Natural killer cell (primary cell): ENCODE measurements at regions not wholly inside any gene's neighbourhood (a gene's known extent, or its start where the extent isn't known, plus 50 kb on each side); places are given as distances from the start of the nearest gene placed in this dataset.

Experiments
- ATAC-seq, 3 donors: fragments of 150-1000 bp in 2 of 3; fragments of 200-7000 bp in 1 of 3; cut with Tn5 transposase; 1 replicate in 1 of 3; 2 replicates in 2 of 3; pipeline ENCODE4 v1.10.0; 2021; ENCODE audit warnings: mild to moderate bottlenecking in 2 of 3, moderate library complexity in 2 of 3
- DNase-seq, 2 donors: peaks; one replicate each; pipeline versions ENCODE4 v3.0.0 to v3.0.0-alpha.2; 2013 to 2021; ENCODE audit warnings: mixed read lengths in 1 of 2
- H3K27ac ChIP-seq: one replicate; pipeline ENCODE4 v1.5.1; 2013; ENCODE audit warnings: mild to moderate bottlenecking, low read length
- H3K27me3 ChIP-seq: one replicate; pipeline ENCODE4 v1.6.1; 2013; ENCODE audit warnings: low read length; ENCODE audit not compliant: control insufficient read depth, insufficient read depth
- H3K36me3 ChIP-seq: one replicate; pipeline ENCODE4 v1.6.1; 2013; ENCODE audit warnings: low read length; ENCODE audit not compliant: control insufficient read depth, insufficient read depth
- H3K4me1 ChIP-seq: one replicate; pipeline ENCODE4 v1.6.1; 2013; ENCODE audit warnings: low read length; ENCODE audit not compliant: control insufficient read depth, insufficient read depth
- H3K4me3 ChIP-seq: one replicate; pipeline ENCODE4 v1.5.1; 2013; ENCODE audit warnings: low read length
- H3K9me3 ChIP-seq: one replicate; pipeline ENCODE4 v1.6.1; 2013; ENCODE audit warnings: low read length; ENCODE audit not compliant: control insufficient read depth, insufficient read depth
- H3K27ac Mint-ChIP-seq, 2 donors: one replicate each; pipeline ENCODE4 v1.8.0; 2022; ENCODE audit warnings: mild to moderate bottlenecking in 2 of 2, mixed read lengths in 2 of 2, moderate library complexity in 1 of 2
- H3K27me3 Mint-ChIP-seq, 2 donors: one replicate each; pipeline ENCODE4 v1.8.0; 2022; ENCODE audit warnings: low read depth in 2 of 2, mixed read lengths in 2 of 2
- H3K36me3 Mint-ChIP-seq: one replicate; pipeline ENCODE4 v1.8.0; 2022; ENCODE audit warnings: mixed read lengths
- H3K4me1 Mint-ChIP-seq, 2 donors: one replicate each; pipeline ENCODE4 v1.8.0; 2022; ENCODE audit warnings: mixed read lengths in 2 of 2
- H3K4me3 Mint-ChIP-seq: one replicate; pipeline ENCODE4 v1.8.0; 2022; ENCODE audit warnings: mild to moderate bottlenecking, moderate library complexity, mixed read lengths
- H3K9me3 Mint-ChIP-seq, 2 donors: one replicate each; pipeline ENCODE4 v1.8.0; 2022; ENCODE audit warnings: mixed read lengths in 2 of 2
- WGBS: methylation state at CpG from one replicate; pipeline ENCODE4 v1.1.7; 2013; ENCODE audit warnings: missing lambda C conversion rate; ENCODE audit not compliant: insufficient coverage; 5-methylcytosine and 5-hydroxymethylcytosine counted together
- intact Hi-C: fragments of 100-400 bp; cut with micrococcal nuclease; formaldehyde crosslinking; loops from one replicate; pipeline ENCODE4 v1.14.2; 2022
- TF ChIP-seq, protein P1 (sequence below): fragments of 200-600 bp; IDR thresholded peaks from one replicate; pipeline ENCODE4 v1.8.0; 2022; ENCODE audit warnings: antibody characterized with exemption

DNA sequence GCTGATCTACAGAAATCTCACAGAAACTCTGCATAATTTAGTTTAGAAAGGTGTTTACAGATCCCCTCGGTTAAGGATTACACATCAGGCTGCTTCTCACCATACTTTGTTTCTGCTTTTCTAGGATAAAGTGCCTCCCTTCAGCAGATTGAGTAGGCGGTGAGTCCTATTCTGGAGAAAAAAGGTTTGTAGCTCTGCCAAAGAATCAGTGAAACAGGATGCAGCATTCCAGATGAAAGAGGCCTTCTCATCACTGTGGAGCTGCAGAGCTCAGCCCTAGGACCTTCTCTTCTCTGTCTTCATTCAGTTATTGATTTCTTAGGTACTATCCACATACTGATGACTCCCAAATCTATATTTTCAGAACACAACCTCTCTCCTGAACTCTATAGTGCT, 155.5 kb upstream of the KRR1 start:
- no peaks in the 10 kb centered on the region for H3K36me3 Mint-ChIP-seq
- no peaks in the 10 kb centered on the region for H3K4me1 ChIP-seq
- peaks cover 0 to 11% of the 10 kb centered on the region in 2 donors for H3K27me3 Mint-ChIP-seq
- ATAC-seq = no peak
- DNase-seq = no peak
- no peaks in the 10 kb centered on the region for H3K27me3 ChIP-seq
- H3K4me3 ChIP-seq = no peak overlapping the region
- intact Hi-C loops = no loop called here
- H3K27ac ChIP-seq = no peak overlapping the region
- no peaks in the 10 kb centered on the region for H3K9me3 Mint-ChIP-seq
- 95% methylated on average over 2 of the region's 2 CpGs for WGBS
- TF ChIP-seq, protein P1, sequence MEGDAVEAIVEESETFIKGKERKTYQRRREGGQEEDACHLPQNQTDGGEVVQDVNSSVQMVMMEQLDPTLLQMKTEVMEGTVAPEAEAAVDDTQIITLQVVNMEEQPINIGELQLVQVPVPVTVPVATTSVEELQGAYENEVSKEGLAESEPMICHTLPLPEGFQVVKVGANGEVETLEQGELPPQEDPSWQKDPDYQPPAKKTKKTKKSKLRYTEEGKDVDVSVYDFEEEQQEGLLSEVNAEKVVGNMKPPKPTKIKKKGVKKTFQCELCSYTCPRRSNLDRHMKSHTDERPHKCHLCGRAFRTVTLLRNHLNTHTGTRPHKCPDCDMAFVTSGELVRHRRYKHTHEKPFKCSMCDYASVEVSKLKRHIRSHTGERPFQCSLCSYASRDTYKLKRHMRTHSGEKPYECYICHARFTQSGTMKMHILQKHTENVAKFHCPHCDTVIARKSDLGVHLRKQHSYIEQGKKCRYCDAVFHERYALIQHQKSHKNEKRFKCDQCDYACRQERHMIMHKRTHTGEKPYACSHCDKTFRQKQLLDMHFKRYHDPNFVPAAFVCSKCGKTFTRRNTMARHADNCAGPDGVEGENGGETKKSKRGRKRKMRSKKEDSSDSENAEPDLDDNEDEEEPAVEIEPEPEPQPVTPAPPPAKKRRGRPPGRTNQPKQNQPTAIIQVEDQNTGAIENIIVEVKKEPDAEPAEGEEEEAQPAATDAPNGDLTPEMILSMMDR = no peak
- H3K27ac Mint-ChIP-seq = no peak overlapping the region
- no peak overlapping the region for H3K4me3 Mint-ChIP-seq
- no peaks in the 10 kb centered on the region for H3K9me3 ChIP-seq
- H3K4me1 Mint-ChIP-seq = no peaks in the 10 kb centered on the region
- H3K36me3 ChIP-seq = no peaks in the 10 kb centered on the region

DNA sequence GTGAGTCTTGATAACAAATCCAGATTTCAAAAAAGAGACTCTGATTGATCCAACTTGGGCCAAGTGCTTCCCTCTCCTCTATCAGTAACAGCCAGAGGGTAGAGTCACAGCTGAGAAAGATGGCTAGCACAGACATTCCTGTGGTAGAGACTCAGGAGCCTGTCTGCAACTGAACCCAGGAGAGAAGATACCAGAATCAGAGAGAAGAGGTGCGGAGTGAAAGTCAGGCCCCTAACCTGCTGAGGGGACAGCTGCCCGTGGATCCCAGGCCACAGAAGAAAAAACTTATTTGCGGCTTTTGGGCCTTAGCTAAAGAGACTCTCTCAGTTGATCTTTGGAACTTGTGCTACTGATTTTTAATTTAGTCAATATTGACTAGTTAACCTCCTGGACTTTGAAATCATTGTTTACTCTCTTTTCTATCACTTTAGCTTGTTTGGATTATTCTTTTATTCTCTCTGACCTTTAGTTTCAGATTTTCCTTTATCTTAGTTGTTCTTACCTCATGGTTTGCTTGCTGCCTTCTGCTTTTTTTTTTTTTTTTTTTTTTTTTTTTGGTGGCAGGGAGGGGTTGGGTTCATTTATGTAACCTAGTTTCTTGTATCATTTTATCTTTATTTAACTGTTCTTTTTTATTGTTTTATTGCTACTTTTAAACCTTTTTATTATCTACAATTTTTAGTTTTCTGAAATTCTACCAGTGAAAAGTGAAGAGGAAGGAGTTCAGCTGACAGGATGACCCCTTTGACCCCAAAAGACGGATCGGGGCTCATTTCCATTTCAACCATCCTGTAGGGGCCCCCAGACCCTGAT, 154.9 kb upstream of the KRR1 start:
- H3K4me3 Mint-ChIP-seq = no peak overlapping the region
- H3K27me3 ChIP-seq = no peaks in the 10 kb centered on the region
- DNase-seq (no peak), ATAC-seq (no peak)
- intact Hi-C loops = no loop called here
- no peak overlapping the region for H3K4me3 ChIP-seq
- peaks cover 0 to 11% of the 10 kb centered on the region in 2 donors for H3K27me3 Mint-ChIP-seq
- H3K4me1 ChIP-seq = no peaks in the 10 kb centered on the region
- no peaks in the 10 kb centered on the region for H3K4me1 Mint-ChIP-seq
- H3K27ac ChIP-seq = no peak overlapping the region
- H3K36me3 Mint-ChIP-seq = no peaks in the 10 kb centered on the region
- TF ChIP-seq, protein P1 = no peak
- H3K9me3 Mint-ChIP-seq = no peaks in the 10 kb centered on the region
- no peaks in the 10 kb centered on the region for H3K36me3 ChIP-seq
- WGBS = 92% methylated on average over 4 of the region's 5 CpGs
- H3K9me3 ChIP-seq = no peaks in the 10 kb centered on the region
- no peak overlapping the region for H3K27ac Mint-ChIP-seq

DNA sequence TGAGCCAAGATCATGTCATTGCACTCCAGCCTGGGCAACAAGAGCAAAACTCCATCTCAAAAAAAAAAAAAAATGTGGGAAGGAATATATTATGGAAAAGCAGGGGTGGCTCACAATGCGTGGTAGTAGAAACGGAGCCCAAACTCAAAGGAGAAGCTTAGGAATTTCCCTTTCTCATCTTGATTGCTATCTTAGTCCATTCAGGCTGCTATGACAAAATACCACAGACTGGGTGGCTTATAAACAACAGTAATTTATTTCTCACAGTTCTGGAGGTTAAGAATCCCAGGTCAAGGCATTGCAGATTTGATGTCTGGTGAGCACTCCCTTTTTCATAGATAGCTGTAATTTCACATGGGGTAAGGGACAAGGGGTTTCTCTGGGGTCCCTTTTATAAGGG, 153.8 kb upstream of the KRR1 start:
- H3K27ac ChIP-seq = no peak overlapping the region
- 100% methylated on average over 2 of the region's 2 CpGs for WGBS
- H3K4me1 ChIP-seq = no peaks in the 10 kb centered on the region
- H3K36me3 ChIP-seq = no peaks in the 10 kb centered on the region
- DNase-seq = no peak
- H3K36me3 Mint-ChIP-seq = no peaks in the 10 kb centered on the region
- H3K9me3 Mint-ChIP-seq = no peaks in the 10 kb centered on the region
- intact Hi-C loops = no loop called here
- TF ChIP-seq, protein P1 = no peak
- H3K27me3 Mint-ChIP-seq = peaks cover 0 to 11% of the 10 kb centered on the region in 2 donors
- no peaks in the 10 kb centered on the region for H3K9me3 ChIP-seq
- no peaks in the 10 kb centered on the region for H3K4me1 Mint-ChIP-seq
- no peak overlapping the region for H3K27ac Mint-ChIP-seq
- no peak for ATAC-seq
- no peaks in the 10 kb centered on the region for H3K27me3 ChIP-seq
- H3K4me3 Mint-ChIP-seq = no peak overlapping the region
- H3K4me3 ChIP-seq = no peak overlapping the region
